GM18498 (cell line): ENCODE measurements at regions not wholly inside any gene's neighbourhood (a gene's known extent, or its start where the extent isn't known, plus 50 kb on each side); places are given as distances from the start of the nearest gene placed in this dataset.

ENCODE experiments used
- ATAC-seq: cut with Tn5 transposase; IDR thresholded peaks from one replicate; pipeline ENCODE4 v1.9.1; 2021; ENCODE audit warnings: mild to moderate bottlenecking, moderate library complexity; ENCODE audit not compliant: unreplicated experiment

DNA sequence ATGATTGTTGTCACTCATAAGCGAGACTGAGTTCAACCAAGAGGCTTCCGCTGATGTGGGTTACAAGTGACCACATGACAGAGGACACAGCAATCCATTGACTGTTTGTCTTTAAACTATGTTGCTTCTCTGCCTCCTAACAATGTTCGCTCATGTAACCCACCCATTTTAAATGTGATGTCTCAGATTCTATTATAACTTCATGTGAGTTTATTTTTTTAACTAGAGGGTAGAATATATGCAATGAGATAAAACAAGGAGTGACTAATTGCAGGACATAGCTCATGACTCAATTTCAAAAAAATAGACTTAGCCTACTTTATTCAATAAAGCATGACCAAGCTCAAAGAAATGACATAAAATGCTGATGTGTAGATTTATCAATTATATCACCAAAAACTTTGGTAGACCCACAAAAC lies 119.2 kb upstream of the SASH1 start:
- no peak for ATAC-seq

DNA sequence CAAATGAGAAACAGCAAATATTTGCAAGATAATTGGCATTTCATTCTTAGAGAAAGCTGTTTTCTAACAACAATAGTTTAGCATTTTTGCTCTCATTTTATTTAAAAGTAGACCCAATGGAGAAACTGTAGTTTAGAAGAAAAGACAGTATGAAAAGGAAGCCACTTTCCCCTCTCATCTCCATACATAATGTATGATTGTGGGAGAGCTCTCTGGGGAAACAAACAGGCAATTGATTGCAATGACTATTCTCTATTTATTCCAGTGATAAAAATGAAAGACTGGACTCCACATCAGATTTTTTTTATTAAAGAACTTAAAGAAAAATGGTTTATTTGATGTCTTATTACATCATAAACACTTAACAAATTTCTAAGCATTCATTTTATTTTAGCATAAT lies 116.8 kb upstream of the SASH1 start:
- ATAC-seq: no peak

DNA sequence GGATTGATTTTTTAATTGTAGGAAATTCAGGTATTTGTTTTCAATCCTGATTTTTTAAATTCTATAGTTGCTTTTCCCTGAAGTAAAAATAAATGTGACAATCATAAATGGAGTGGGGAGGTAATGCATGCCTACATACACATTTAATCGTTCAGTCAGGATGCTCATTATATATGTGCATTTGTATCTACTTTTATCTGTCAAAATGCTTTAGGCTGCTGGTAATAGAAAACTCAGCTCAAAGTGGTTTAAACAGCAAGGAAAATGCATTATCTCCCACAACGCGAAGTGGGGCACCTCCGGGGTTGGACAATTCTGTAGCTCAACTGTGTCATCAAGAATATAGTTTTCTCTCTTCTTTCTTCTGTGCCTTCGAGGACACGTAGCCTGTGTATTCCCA lies 116.4 kb upstream of the SASH1 start:
- ATAC-seq: no peak

DNA sequence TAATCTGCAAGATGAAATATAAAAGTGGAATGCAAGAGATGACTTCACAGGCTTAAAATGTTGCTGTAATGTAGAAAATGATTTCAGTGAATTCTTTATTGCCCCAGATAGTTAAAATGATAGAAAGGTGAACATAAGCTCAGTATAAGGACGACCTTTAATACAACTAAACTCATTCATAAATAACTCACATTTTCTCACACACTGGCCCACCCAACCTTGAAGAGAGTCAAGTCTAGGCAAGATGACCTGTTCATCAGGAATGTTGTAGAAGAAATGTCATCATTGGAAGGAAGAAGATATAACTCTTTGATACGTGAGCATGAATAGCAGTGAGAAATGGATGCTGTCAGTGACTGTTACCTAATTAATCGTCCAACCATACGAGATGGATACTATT lies 111.1 kb upstream of the SASH1 start:
- ATAC-seq: no peak

DNA sequence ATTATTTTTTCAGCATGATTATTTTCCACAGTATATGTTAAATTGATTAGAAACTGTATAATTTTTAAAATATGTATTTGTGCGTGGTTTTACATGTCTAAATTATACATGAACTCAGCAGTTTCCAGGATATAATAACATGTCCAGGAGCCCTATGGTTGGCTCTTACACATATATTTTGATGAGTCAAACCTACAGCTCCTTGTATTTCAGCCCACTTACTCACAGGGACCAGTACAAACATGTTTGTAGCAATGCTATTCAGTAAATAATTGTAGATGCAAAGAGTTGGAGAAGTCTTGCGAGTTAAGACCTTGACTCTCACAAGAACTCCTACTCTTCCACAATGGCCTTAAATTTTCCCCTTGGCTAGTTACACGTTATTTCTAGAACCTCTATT lies 107.2 kb upstream of the SASH1 start:
- no peak for ATAC-seq

DNA sequence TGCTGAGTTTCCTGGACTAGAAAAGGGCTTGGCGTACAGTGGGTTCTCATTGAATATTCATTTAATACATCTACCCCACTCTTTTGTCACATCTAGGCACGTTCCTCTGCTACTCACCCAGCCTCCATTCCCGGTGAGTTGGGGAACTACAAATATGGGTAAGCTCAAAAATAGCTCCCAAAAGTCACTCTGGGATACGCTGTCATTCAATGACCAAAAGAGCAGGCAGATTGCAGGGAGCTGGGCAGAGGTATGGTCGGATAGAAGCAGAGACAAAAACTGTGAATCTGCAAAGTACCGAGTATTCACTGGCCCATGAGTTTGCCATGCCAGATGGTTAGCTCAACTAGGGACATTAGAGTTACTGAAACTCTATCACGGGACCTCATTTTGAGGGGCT lies 103.9 kb upstream of the SASH1 start:
- no peak for ATAC-seq

DNA sequence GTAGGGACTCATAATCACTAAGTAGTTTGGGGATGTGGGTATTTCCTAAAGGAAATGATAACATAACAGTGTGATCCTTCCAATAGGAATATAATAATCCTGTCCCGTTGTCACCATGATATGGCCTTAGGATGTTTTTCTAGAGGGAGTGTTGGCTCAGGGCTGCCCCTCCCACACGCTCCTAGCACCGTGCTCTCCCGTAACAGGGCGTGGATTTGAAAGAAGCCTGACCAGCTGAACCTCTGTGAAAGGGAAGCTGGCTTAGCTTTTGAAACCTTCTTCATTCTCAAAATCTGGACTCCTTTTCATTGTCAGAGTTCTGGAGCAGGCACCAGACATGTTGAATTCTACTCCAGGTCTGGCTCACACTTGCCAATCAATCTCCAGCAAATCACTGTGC lies 103.4 kb upstream of the SASH1 start:
- ATAC-seq: no peak

DNA sequence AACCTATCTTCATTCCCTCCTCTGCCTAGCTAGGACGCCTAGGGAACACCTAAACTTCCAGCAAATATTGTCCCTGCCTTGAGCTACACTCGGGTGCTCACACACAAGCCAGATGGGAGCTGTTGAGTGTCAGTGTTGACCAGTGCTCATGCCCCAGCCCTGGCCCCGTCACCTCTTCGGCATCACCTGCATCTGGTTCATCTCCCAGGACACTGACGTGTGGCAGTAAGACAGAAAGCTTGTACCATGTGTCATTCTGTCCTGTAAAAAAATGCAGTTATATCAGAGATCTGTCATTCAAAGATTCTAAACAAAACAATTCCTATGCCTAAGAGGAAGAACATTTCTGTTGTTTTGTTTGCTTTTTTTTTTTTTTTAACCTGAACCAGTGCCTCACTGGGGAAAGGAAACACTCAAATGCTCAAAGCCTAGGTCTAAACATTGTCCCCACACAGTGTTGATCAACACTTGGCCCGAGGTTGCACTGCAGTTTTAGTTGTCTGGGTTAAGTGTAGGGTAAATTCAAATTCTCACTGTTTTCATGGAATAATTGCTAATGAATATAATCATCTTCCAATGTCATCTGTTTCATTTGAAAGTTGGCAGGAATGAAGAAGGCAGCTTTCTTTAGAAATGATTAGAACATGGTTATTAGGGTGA lies 102.7 kb upstream of the SASH1 start:
- no peak for ATAC-seq

DNA sequence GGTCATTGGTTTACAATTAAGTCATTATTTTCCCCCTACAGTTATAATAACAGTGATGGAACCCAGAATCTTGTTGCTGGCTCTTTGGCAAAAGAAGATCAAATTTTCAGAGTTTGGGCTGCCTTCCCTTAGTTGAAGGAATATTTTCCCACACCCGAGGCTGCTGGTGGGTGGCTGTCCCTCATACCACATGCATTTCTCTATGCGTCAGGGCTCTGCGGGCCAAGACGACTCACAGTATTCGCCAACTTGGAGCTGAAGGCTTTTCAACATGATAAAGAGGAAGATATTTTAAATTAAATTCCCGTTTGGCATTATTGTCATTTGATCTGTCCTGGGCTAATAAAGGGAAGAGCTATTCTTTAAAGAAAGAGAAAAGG lies 102.2 kb upstream of the SASH1 start:
- no peak for ATAC-seq

DNA sequence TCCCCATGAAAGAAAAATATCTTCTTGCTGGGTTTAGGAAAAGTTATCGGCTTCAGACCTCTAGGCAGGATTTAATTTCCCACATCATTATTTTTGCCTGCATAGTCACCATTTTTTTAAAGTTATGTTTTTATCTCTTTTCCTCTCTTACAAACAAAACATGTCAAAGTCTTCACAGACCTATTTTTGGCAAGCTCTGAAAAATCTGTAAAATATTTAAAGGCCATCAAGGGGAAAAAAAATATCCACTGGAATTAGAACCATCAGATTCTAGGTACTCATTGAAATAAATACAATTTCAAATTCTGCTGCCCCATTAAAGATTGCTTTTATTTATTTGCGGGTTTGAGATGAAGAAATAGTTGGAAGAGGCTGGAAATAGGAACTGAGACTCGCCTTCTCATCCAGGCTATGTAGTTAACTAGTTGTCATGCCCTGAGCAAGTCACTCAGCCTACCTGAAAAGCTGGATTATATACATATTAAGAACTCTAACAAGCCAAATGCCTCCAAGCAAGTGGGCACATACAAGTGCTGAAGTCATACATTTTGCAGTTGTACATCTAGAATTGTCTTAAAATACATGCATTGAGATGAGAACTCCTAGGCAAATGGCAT lies 101.7 kb upstream of the SASH1 start:
- ATAC-seq: no peak

DNA sequence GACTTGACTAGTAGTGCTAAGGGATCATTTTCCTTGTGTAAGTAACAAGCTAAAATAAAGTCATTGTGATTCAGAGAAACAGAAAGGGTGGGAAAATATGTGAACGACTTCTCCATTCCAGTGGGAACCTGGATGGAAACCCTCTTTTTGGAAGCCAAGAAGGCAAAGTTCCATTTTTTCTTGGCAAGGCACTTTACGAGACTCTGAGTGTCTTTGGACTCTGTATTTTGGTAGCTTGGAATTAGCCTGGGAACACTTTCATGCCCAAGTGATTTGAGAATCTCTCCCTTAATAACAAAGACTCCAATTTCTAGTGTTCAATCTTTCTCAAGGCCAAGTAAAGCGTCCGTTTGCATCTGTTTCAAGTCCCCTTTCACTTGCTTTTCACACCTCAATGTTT lies 100.5 kb upstream of the SASH1 start:
- ATAC-seq: no peak

DNA sequence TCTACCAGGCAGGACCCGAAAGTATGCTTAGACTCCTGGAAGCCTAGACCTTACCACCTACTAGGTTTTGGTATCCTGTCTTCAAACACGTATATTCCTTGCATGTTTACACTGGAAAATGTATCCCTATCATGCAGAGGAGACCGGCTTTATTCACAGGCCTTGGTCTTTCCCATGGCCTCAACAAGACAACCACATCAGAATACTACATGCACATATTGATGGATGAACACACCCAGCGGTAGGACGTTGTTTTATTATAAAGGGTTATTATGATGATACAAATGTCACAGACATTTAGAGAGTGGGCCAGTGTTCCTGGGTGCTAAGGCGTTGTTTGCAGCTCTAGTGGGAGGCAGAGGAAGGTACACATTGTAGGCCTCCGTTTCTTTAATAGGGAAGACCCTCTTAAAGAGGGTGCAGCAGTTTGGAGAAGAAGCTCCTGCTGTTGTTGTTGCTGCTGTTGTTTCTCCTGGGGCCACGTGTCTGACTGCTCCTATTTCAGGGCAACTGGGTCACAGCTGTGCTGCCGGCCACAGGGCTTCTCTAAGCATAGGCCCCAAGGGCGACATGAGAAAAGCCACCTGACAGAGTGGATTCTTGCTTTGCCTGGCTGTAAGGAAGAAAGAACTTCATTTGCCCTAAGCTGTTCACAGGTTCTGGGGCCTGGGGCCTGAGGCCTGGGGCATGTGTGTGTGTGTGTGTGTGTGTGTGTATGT lies 98.3 kb upstream of the SASH1 start:
- ATAC-seq: no peak

DNA sequence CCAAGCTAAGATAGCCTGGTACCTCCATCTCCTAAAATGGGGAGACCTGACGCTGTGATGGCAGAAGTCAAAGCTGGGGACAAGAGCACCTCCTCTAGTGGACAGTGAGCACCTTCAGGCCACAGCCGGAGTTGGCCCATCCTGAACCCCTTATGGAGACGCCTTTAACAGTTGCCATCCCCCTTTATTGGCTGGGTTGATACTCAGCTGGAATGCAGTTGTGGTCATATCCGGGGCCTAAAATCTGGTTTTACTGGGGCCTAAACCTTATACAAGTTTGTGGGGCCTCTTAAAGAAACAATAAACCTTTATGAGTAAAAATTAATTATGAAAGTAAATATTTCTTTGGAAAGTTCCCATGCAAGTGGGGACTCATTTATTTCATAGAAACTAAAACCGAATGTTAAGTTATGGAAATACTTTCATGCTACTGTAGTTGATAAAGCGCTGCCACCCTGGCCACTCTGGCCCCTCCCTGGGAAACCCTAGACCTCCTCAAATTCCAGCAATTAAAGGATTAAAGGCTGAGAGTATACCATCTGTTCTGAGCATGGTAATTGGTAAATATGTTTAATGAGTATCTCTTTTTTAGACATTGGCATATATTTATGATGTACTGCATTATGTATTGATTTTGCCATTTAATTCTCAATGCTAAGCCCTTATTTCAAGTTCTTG lies 95.1 kb upstream of the SASH1 start:
- no peak for ATAC-seq

DNA sequence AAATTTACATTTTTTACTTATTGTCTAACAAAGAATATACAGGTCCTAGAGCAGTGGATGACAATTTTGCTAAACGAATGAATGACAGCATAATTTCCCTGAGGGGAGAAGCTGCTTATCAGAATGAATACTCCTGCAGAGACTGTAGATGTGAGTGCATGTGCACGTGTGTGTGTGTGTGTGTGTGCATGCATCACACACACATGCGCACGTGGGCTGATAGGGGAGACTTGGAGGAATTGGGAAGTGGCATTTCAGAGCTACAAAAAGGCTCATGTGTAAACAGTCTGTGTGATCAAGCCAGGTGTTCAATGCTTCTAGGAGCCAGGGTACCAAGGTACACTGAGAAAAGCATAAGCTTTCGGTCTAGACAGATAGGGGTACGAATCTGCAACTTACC lies 93.5 kb upstream of the SASH1 start:
- ATAC-seq: no peak

DNA sequence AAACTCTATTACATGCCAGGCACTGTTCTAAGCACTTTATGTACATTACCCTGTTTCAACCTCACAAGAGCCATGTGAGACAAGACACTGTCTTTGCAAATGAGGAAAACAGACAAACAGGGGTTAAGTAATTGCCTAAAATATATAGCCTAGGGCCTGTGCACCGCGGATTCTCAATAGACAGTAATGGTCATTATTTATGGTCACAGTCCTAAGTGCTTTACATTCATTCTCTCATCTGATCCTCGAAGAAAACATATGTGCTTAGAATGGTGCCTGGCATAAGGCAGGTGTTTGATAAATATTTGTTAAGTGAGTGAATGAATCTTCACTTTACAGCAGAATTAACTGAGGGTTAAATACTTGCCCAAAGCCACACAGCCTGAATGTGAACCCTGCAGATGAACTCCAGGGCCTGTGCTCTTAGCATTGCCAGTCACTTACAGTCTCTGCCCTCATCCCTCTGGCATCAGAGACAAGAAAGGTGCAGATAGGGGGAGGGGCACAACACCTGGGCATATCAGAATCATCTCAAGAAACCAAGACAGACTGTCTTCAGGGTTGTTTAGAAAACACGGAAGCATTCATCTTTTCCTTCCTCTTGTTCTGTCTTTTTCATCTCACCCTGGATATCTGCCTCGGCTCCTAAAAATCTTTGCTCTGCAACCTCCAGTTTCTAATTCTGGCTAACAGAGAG lies 92.8 kb upstream of the SASH1 start:
- ATAC-seq: no peak

DNA sequence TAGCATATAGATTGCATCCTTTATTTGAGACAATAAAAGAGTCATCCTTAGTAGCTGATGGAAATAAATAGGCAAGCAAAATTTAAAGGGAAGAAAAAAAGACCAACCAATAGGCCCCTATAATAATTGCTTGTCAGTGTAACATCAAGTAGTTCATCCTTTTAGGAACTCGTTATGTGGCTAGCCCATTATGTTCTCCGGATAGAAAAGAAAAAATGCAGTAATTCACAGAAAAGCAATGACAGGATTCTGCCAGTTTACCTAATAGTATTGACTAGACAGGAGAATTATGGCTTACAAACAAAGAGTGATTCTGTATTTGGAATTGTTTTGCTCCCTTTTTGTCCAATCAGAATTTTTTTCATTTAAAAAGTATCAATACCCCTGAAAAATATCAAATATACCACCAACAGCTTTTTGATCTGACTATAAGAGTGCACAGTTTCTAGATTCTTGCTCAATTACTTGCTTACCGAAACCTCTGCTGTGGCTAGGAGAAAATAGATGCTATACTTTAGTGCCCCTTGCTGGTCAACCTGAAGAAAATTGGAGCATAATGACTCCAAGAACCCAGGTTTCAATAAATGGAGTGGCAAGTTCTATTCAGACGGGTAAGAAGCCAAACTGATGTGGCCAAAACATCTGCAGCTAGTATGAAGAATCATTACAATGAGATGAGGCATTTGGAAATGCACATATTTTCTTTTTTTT lies 91.5 kb upstream of the SASH1 start:
- no peak for ATAC-seq

DNA sequence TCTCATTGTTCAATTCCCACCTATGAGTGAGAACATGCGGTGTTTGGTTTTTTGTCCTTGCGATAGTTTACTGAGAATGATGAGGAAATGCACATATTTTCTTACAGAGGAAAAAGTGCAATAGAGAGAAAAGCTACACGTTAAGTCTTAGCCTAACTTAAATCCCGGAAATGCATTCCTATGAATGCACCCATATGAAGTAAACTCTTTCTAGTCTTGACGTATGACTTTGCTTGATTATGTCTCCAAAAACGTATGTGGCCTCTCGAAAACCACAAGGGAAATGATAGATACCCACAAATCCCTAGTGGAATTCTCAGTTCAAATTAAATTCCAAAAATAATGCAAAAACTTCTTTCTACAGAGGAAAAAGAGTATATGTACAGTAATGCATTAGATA lies 90.7 kb upstream of the SASH1 start:
- ATAC-seq: no peak

DNA sequence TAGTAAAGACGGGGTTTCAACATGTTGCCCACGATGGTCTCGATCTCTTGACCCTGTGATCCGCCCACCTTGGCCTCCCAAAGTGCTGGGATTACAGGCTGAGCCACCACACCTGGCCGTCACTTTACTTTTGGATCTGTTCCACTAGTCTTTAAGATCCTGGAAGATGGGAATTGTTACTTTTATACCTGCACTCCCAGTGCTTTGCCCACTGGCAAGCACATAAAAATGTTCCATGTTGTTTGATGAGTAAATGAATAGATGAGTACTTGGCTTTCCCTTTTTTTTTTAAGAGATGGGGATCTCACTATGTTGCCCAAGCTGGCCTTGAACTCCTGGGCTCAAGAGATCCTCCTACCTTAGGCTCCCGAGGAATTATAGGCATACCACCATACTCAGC lies 84.8 kb upstream of the SASH1 start:
- no peak for ATAC-seq

DNA sequence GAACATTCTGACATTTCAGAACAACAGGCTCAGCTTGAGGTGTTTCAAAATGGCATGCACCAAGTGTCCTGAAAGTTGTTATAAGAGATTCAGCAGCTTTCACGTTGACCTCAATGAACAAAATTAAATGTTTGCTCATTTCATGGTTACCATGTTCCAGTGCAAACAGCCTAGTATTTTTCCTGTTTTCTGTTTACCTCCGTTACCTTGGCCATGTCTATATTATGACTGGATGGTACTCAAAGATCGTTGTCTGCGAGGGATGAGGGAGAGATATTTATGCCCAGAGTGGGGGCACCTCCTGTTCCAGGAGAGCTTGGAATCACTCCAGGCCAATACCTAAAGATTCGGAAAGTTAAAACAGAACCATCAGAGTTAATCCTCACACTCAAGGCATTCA lies 83.8 kb upstream of the SASH1 start:
- no peak for ATAC-seq

DNA sequence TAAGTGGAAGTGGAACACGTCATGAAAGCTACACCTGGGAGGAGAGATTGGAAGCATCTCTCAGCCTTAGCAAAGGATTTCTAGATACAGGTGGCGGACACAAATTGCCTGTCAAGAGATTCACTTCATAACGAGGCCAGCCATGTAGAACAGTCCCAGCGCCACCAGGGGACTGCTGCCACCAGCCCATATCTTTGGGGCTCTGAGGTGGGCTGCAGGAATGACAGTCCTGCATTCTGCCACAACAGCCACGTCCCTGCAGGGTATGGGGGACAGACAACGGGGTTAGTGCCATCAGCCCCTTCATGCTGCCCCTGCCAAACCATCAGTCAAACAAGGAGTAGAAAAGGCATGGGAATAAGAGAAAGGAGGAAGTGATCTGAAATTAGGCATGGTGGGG lies 81.2 kb upstream of the SASH1 start:
- ATAC-seq: no peak

DNA sequence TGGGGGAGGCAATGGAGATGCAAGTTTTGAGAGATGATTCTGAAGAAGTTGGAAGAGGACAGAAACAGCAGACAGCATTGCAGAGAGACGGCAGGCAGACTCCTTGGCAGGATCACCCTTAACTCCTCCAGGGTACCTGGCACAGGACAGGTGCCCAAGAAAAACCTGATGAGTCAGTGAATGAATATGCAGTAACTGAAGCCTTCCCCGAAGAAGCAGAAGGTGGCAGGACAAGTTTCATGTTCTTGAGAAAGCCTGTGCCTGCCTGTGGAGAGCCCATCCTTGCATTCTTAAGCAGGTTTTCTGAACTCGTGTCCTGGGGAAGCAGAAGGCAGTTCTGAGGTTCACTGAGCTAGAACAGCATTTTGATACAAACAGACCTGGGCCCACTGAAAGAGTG lies 79.6 kb upstream of the SASH1 start:
- no peak for ATAC-seq
